ENCODE measurements at regions not wholly inside any gene's neighbourhood (a gene's known extent, or its start where the extent isn't known, plus 50 kb on each side); places are given as distances from the start of the nearest gene placed in this dataset.

GRCh38 chr4:145389550-145389949 is 92.1 kb upstream of the SMAD1 start:
- no peak overlapping the region for H2AFZ ChIP-seq
- no peaks in the 10 kb centered on the region for H3K27me3 ChIP-seq (ENCODE audit: insufficient read depth, low read depth)
- intact Hi-C loops (cut with micrococcal nuclease; ENCODE audit: unreplicated experiment), result no loop called here
- no peaks in the 10 kb centered on the region for H3K9me3 ChIP-seq (ENCODE audit: insufficient read depth, low read depth)
- H3K27ac ChIP-seq, result no peak overlapping the region
- ChIA-PET POLR2A (ENCODE audit: unreplicated experiment) (no interaction called here), CTCF (no interaction called here)
- H3K36me3 ChIP-seq (ENCODE audit: low read depth), result no peaks in the 10 kb centered on the region
- H3K4me3 ChIP-seq, result no peak overlapping the region
- H3F3A ChIP-seq (ENCODE audit: insufficient read depth, low read depth), result no peaks in the 10 kb centered on the region
- no peaks in the 10 kb centered on the region; the same call in 1 of the 2 replicates for H3K9me2 ChIP-seq (ENCODE audit: insufficient read depth)
- BruUV-seq (replicated peaks), result no TSS peak
- DNase-seq, result no peak
- H3K79me2 ChIP-seq (ENCODE audit: low read depth), result no peaks in the 10 kb centered on the region
- TF ChIP-seq EZH2 (IDR thresholded peaks at IDR 0.05; ENCODE audit: low read depth), result no peak
- H3K4me1 ChIP-seq (replicated peaks; ENCODE audit: insufficient read depth), result no peaks in the 10 kb centered on the region
- H3K4me2 ChIP-seq, result no peak overlapping the region
- H4K20me1 ChIP-seq (ENCODE audit: insufficient read depth), result no peaks in the 10 kb centered on the region

- Histone ChIP-seq H4K20me1 (ENCODE audit: insufficient read depth) (no peaks in the 10 kb centered on the region), H3F3A (ENCODE audit: insufficient read depth, low read depth) (no peaks in the 10 kb centered on the region), H3K9me3 (ENCODE audit: insufficient read depth, low read depth) (no peaks in the 10 kb centered on the region), H2AFZ (no peak overlapping the region), H3K27ac (no peak overlapping the region), H3K9me2 (ENCODE audit: insufficient read depth) (no peaks in the 10 kb centered on the region; the same call in 1 of the 2 replicates), H3K36me3 (ENCODE audit: low read depth) (no peaks in the 10 kb centered on the region), H3K4me2 (no peak overlapping the region), H3K4me3 (no peak overlapping the region), H3K4me1 (replicated peaks; ENCODE audit: insufficient read depth) (no peaks in the 10 kb centered on the region), H3K79me2 (ENCODE audit: low read depth) (no peaks in the 10 kb centered on the region), H3K27me3 (ENCODE audit: insufficient read depth, low read depth) (no peaks in the 10 kb centered on the region)
- no TSS peak for BruUV-seq (replicated peaks)
- CTCF ChIA-PET, result interaction anchor here (0.6 kb wide), 1 partner anchor 29 kb away, joined by 4 read pairs; no protein-coding TSS in a partner anchor
- DNase-seq, result peak in 1 of 2 experiments; percentile 50
- intact Hi-C loops (cut with micrococcal nuclease; ENCODE audit: unreplicated experiment), result no loop called here
- POLR2A ChIA-PET (ENCODE audit: unreplicated experiment), result no interaction called here
- no peak for TF ChIP-seq EZH2 (IDR thresholded peaks at IDR 0.05; ENCODE audit: low read depth)
- TF ChIP-seq, protein P1, sequence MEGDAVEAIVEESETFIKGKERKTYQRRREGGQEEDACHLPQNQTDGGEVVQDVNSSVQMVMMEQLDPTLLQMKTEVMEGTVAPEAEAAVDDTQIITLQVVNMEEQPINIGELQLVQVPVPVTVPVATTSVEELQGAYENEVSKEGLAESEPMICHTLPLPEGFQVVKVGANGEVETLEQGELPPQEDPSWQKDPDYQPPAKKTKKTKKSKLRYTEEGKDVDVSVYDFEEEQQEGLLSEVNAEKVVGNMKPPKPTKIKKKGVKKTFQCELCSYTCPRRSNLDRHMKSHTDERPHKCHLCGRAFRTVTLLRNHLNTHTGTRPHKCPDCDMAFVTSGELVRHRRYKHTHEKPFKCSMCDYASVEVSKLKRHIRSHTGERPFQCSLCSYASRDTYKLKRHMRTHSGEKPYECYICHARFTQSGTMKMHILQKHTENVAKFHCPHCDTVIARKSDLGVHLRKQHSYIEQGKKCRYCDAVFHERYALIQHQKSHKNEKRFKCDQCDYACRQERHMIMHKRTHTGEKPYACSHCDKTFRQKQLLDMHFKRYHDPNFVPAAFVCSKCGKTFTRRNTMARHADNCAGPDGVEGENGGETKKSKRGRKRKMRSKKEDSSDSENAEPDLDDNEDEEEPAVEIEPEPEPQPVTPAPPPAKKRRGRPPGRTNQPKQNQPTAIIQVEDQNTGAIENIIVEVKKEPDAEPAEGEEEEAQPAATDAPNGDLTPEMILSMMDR (conservative IDR thresholded peaks at IDR 0.05), result no peak
Measured at GRCh38 chr4:145388043-145388442, 93.6 kb upstream of the SMAD1 start.

DNA sequence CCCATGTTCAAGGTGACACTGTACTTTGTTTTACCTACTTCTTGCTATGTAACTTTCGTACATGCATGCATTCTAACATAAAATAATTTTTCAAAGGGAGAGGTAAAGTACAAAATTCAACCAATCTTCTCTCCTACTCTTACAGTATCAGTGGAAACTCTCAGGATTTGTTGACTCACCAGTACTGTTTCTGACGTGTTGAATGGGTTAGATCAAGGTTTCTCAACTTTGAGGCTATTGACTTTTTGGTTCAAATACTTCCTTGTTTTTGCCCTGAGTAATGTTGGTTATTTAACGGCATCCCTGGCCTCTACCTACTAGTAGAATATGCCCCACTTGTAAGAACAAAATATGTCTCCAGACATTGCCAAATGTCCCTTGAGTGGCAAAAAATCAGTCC is 94.6 kb upstream of the SMAD1 start:
- no peak overlapping the region for H3K4me2 ChIP-seq
- H3K27ac ChIP-seq, result no peak overlapping the region
- no peaks in the 10 kb centered on the region for H3K4me1 ChIP-seq (replicated peaks; ENCODE audit: insufficient read depth)
- H3K9me3 ChIP-seq (ENCODE audit: insufficient read depth, low read depth), result no peaks in the 10 kb centered on the region
- H3K4me3 ChIP-seq, result no peak overlapping the region
- no peak overlapping the region for H2AFZ ChIP-seq
- CTCF ChIA-PET, result no interaction called here
- DNase-seq, result no peak
- POLR2A ChIA-PET (ENCODE audit: unreplicated experiment), result no interaction called here
- no peaks in the 10 kb centered on the region for H3K36me3 ChIP-seq (ENCODE audit: low read depth)
- no peaks in the 10 kb centered on the region for H3K79me2 ChIP-seq (ENCODE audit: low read depth)
- H3F3A ChIP-seq (ENCODE audit: insufficient read depth, low read depth), result no peaks in the 10 kb centered on the region
- H3K9me2 ChIP-seq (ENCODE audit: insufficient read depth), result no peaks in the 10 kb centered on the region; the same call in 1 of the 2 replicates
- BruUV-seq (replicated peaks), result no TSS peak
- no peaks in the 10 kb centered on the region for H4K20me1 ChIP-seq (ENCODE audit: insufficient read depth)
- intact Hi-C loops (cut with micrococcal nuclease; ENCODE audit: unreplicated experiment), result no loop called here
- no peaks in the 10 kb centered on the region for H3K27me3 ChIP-seq (ENCODE audit: insufficient read depth, low read depth)
- no peak for TF ChIP-seq EZH2 (IDR thresholded peaks at IDR 0.05; ENCODE audit: low read depth)
- TF ChIP-seq, protein P1 (conservative IDR thresholded peaks at IDR 0.05), result no peak

DNA sequence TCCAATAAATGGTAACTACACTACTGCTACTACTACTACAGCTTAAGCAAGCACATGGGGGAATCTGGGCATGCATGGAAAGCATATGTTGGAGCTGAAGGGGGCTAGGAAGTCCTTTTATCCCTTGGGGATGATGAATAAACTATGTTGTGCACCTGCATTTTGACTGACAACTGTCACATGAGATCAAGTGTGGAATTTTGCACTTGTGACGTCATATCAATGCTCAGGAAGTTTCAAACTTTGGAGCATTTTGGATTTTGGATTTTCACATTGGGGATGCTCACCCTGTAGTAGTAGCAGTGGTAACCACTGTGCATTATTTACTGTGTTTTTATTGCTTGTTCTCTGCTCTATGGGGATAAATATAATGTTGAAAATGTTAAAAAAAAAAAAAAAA is 100.5 kb upstream of the SMAD1 start:
- Histone ChIP-seq H3F3A (ENCODE audit: insufficient read depth, low read depth) (no peaks in the 10 kb centered on the region), H3K36me3 (ENCODE audit: low read depth) (no peaks in the 10 kb centered on the region), H3K4me2 (no peak overlapping the region), H4K20me1 (ENCODE audit: insufficient read depth) (no peaks in the 10 kb centered on the region), H3K27ac (no peak overlapping the region), H3K9me2 (ENCODE audit: insufficient read depth) (no peaks in the 10 kb centered on the region), H3K4me1 (replicated peaks; ENCODE audit: insufficient read depth) (no peaks in the 10 kb centered on the region), H2AFZ (no peak overlapping the region), H3K79me2 (ENCODE audit: low read depth) (no peaks in the 10 kb centered on the region), H3K4me3 (no peak overlapping the region), H3K9me3 (ENCODE audit: insufficient read depth, low read depth) (no peaks in the 10 kb centered on the region), H3K27me3 (ENCODE audit: insufficient read depth, low read depth) (no peaks in the 10 kb centered on the region)
- ChIA-PET CTCF (no interaction called here), POLR2A (ENCODE audit: unreplicated experiment) (no interaction called here)
- no TSS peak for BruUV-seq (replicated peaks)
- TF ChIP-seq, protein P1 (conservative IDR thresholded peaks at IDR 0.05), result no peak
- no peak for TF ChIP-seq EZH2 (IDR thresholded peaks at IDR 0.05; ENCODE audit: low read depth)
- intact Hi-C loops (cut with micrococcal nuclease; ENCODE audit: unreplicated experiment), result no loop called here
- no peak for DNase-seq
